B cell (primary cell): ENCODE measurements at regions not wholly inside any gene's neighbourhood (a gene's known extent, or its start where the extent isn't known, plus 50 kb on each side); places are given as distances from the start of the nearest gene placed in this dataset.

Experiments
- CTCF ChIP-seq: fragments of 200-600 bp; IDR thresholded peaks from one replicate; pipeline ENCODE4 v1.8.0; 2022; ENCODE audit warnings: antibody characterized with exemption, mild to moderate bottlenecking
- EZH2 ChIP-seq: IDR thresholded peaks from 2 replicates; pipeline ENCODE4 v1.6.1; 2012; ENCODE audit warnings: borderline replicate concordance, low read depth, mild to moderate bottlenecking, moderate library complexity, low read length; ENCODE audit not compliant: insufficient read depth, poor library complexity, severe bottlenecking

GRCh38 chr15:93563218-93563617 lies 474.2 kb upstream of the RGMA start:
- TF ChIP-seq CTCF (no peak), EZH2 (no peak)
